ENCODE measurements at regions not wholly inside any gene's neighbourhood (a gene's known extent, or its start where the extent isn't known, plus 50 kb on each side); places are given as distances from the start of the nearest gene placed in this dataset.

GRCh38 chr7:32262315-32262714 lies 192.1 kb upstream of the PDE1C start:
- no peak for DNase-seq

- DNase-seq = no peak
Measured at GRCh38 chr7:32259931-32260596, 189.9 kb upstream of the PDE1C start.

GRCh38 chr7:32258265-32258664 lies 188.1 kb upstream of the PDE1C start:
- DNase-seq = no peak

GRCh38 chr7:32257621-32258020 lies 187.4 kb upstream of the PDE1C start:
- no peak for DNase-seq

GRCh38 chr7:32256811-32257210 lies 186.6 kb upstream of the PDE1C start:
- no peak for DNase-seq

GRCh38 chr7:32256376-32256775 lies 186.2 kb upstream of the PDE1C start:
- no peak for DNase-seq

- DNase-seq = no peak
Measured at GRCh38 chr7:32255036-32255435, 184.8 kb upstream of the PDE1C start.

GRCh38 chr7:32253299-32253698 lies 183.1 kb upstream of the PDE1C start:
- DNase-seq = no peak

GRCh38 chr7:32251659-32252058 lies 181.5 kb upstream of the PDE1C start:
- DNase-seq = no peak

GRCh38 chr7:32250471-32251260 lies 180.5 kb upstream of the PDE1C start:
- no peak for DNase-seq

GRCh38 chr7:32250003-32250402 lies 179.8 kb upstream of the PDE1C start:
- DNase-seq = no peak

- DNase-seq = no peak
Measured at GRCh38 chr7:32248522-32248921, 178.3 kb upstream of the PDE1C start.

- no peak for DNase-seq
Measured at GRCh38 chr7:32244806-32245345, 174.7 kb upstream of the PDE1C start.

GRCh38 chr7:32243687-32244290 lies 173.6 kb upstream of the PDE1C start:
- no peak for DNase-seq

- no peak for DNase-seq
Measured at GRCh38 chr7:32242436-32242835, 172.2 kb upstream of the PDE1C start.

GRCh38 chr7:32241636-32242035 lies 171.4 kb upstream of the PDE1C start:
- DNase-seq = no peak

GRCh38 chr7:32239764-32240163 lies 169.6 kb upstream of the PDE1C start:
- no peak for DNase-seq

GRCh38 chr7:32228601-32229000 lies 158.4 kb upstream of the PDE1C start:
- no peak for DNase-seq

- DNase-seq = no peak
Measured at GRCh38 chr7:32227746-32228145, 157.5 kb upstream of the PDE1C start.

GRCh38 chr7:32224276-32224675 lies 154.1 kb upstream of the PDE1C start:
- no peak for DNase-seq

- no peak for DNase-seq
Measured at GRCh38 chr7:32223721-32224120, 153.5 kb upstream of the PDE1C start.

GRCh38 chr7:32223071-32223650 lies 153.0 kb upstream of the PDE1C start:
- no peak for DNase-seq

GRCh38 chr7:32222251-32222900 lies 152.2 kb upstream of the PDE1C start:
- DNase-seq = no peak

Measured in T-helper 9 cell (primary cell).